GM12874 (cell line): ENCODE measurements at regions not wholly inside any gene's neighbourhood (a gene's known extent, or its start where the extent isn't known, plus 50 kb on each side); places are given as distances from the start of the nearest gene placed in this dataset.

Source experiments
- CTCF ChIP-seq: IDR thresholded peaks from 2 replicates; pipeline ENCODE4 v1.5.1; 2011; ENCODE audit warnings: low read depth, mild to moderate bottlenecking, control low read depth, low read length, moderate library complexity; ENCODE audit not compliant: insufficient read depth

GRCh38 chr4:85084371-85085094 lies 118.0 kb upstream of the WDFY3 start:
- TF ChIP-seq CTCF, result peak; percentile 58; the same call in 1 of the 2 replicates

GRCh38 chr4:85086721-85087120 lies 120.2 kb upstream of the WDFY3 start:
- no peak for TF ChIP-seq CTCF

- no peak for TF ChIP-seq CTCF
These were observed 126.0 kb upstream of the WDFY3 start for GRCh38 chr4:85092536-85092935.

GRCh38 chr4:85092943-85093342 lies 126.5 kb upstream of the WDFY3 start:
- no peak for TF ChIP-seq CTCF

- no peak for TF ChIP-seq CTCF
These were observed 128.2 kb upstream of the WDFY3 start for GRCh38 chr4:85094735-85095134.

GRCh38 chr4:85102606-85103005 lies 136.1 kb upstream of the WDFY3 start:
- no peak for TF ChIP-seq CTCF

- TF ChIP-seq CTCF, result no peak
These were observed 139.7 kb upstream of the WDFY3 start for GRCh38 chr4:85106166-85106565.
